ENCODE measurements at regions not wholly inside any gene's neighbourhood (a gene's known extent, or its start where the extent isn't known, plus 50 kb on each side); places are given as distances from the start of the nearest gene placed in this dataset.

- in situ Hi-C loops (cut with HindIII; ENCODE audit: extremely low pct_ligation_motif_present, low pct_unique_long_range_greater_than_20kb): no loop called here
- FAIRE-seq: no peak
- TF ChIP-seq FOSL2 (CRISPR knock-in tag; IDR thresholded peaks at IDR 0.05) (no peak), ZNF44 (CRISPR knock-in tag; IDR thresholded peaks at IDR 0.05) (no peak), IRF2 (CRISPR knock-in tag; IDR thresholded peaks at IDR 0.05) (no peak), LCORL (IDR thresholded peaks at IDR 0.05) (no peak), LCORL (CRISPR knock-in tag; IDR thresholded peaks at IDR 0.05) (no peak), ZNF18 (CRISPR knock-in tag; IDR thresholded peaks at IDR 0.05; ENCODE audit: insufficient replicate concordance) (no peak), ZNF280B (CRISPR knock-in tag; IDR thresholded peaks at IDR 0.05; ENCODE audit: borderline replicate concordance) (no peak), ZNF619 (CRISPR knock-in tag; IDR thresholded peaks at IDR 0.05) (no peak), TOPORS (CRISPR knock-in tag; IDR thresholded peaks at IDR 0.05) (no peak), ZNF839 (CRISPR knock-in tag; IDR thresholded peaks at IDR 0.05; ENCODE audit: borderline replicate concordance) (no peak), ZNF513 (CRISPR knock-in tag; conservative IDR thresholded peaks at IDR 0.05) (no peak), GFI1 (CRISPR knock-in tag; IDR thresholded peaks at IDR 0.05; ENCODE audit: borderline replicate concordance) (no peak), NR3C1 (CRISPR knock-in tag; IDR thresholded peaks at IDR 0.05) (no peak), TP53 (CRISPR knock-in tag; conservative IDR thresholded peaks at IDR 0.05) (no peak), BCLAF1 (IDR thresholded peaks at IDR 0.05) (no peak), ZNF34 (CRISPR knock-in tag; IDR thresholded peaks at IDR 0.05; ENCODE audit: borderline replicate concordance) (no peak), ZFP36 (IDR thresholded peaks at IDR 0.05; ENCODE audit: borderline replicate concordance, low read depth, low read length, partially characterized antibody) (no peak), ZNF577 (CRISPR knock-in tag; IDR thresholded peaks at IDR 0.05; ENCODE audit: borderline replicate concordance, low read depth) (no peak)
Observed at GRCh38 chr3:166362698-166363097, 525.5 kb upstream of the BCHE start.

More at GRCh38 chr3:166362698-166363097, 525.5 kb upstream of the BCHE start:
- Histone ChIP-seq H3K9ac (ENCODE audit: insufficient read depth, low read depth, low read length) (no peak overlapping the region), H3K36me3 (replicated peaks in 1 of 2; ENCODE audit: control insufficient read depth in 1 of 2, insufficient read depth in 2 of 2, low read length in 2 of 2) (no peaks in the 10 kb centered on the region), H3K4me2 (ENCODE audit: low read depth, low read length) (no peak overlapping the region), H3K79me2 (ENCODE audit: insufficient read depth, low read length) (no peaks in the 10 kb centered on the region), H2AFZ (ENCODE audit: low read length) (no peak overlapping the region), H3K9me3 (ENCODE audit: low read length) (no peaks in the 10 kb centered on the region), H3K27me3 (ENCODE audit: control insufficient read depth in 1 of 2, insufficient read depth in 2 of 2, low read length in 2 of 2) (no peaks in the 10 kb centered on the region), H3K4me3 (replicated peaks in 1 of 3; ENCODE audit: insufficient read depth in 1 of 3, low read depth in 2 of 3, low read length in 3 of 3) (no peak overlapping the region), H4K20me1 (ENCODE audit: insufficient read depth, low read length) (no peaks in the 10 kb centered on the region), H3K27ac (ENCODE audit: extremely low read length, insufficient read depth, low read length) (no peak overlapping the region), H3K4me1 (ENCODE audit: insufficient read depth, low read length) (no peaks in the 10 kb centered on the region)
- no peak for ATAC-seq
- no peak for DNase-seq (ENCODE audit: low spot score)
- ChIA-PET POLR2A (no interaction called here), CTCF (ENCODE audit: low intra/inter-chr PET ratio, low total read pairs) (no interaction called here)
- 3% methylated on average over 2 of the region's 2 CpGs for WGBS (ENCODE audit: low lambda C conversion rate)
- BruUV-seq (replicated peaks): no TSS peak
- intact Hi-C loops (cut with micrococcal nuclease; ENCODE audit: unreplicated experiment): no loop called here

Measured in HepG2 (cell line).